ENCODE measurements at regions not wholly inside any gene's neighbourhood (a gene's known extent, or its start where the extent isn't known, plus 50 kb on each side); places are given as distances from the start of the nearest gene placed in this dataset.

- TF ChIP-seq POLR2AphosphoS5 (IDR thresholded peaks at IDR 0.05) (no peak), CTCF (IDR thresholded peaks at IDR 0.05) (no peak), POLR2A (IDR thresholded peaks at IDR 0.05) (no peak), EP300 (IDR thresholded peaks at IDR 0.05) (no peak)
Measured at GRCh38 chr15:38810686-38811085, 246.1 kb upstream of the RASGRP1 start.
